ENCODE measurements at regions not wholly inside any gene's neighbourhood (a gene's known extent, or its start where the extent isn't known, plus 50 kb on each side); places are given as distances from the start of the nearest gene placed in this dataset.
"Not testable (repeated sequence)": the region's sequence is repeated elsewhere in the genome, so short reads cannot be mapped to it uniquely, and the experiment has no call there.

- Histone ChIP-seq H3K4me1 (replicated peaks in 1 of 2) (no peaks in the 10 kb centered on the region), H3K4me3 (no peak overlapping the region), H3K27ac (no peak overlapping the region)
- WGBS, 10 experiments = 17 to 100% (median 91%) methylated on average over 2 of the region's 2 CpGs; no CpG with 5 or more reads in 4 of the 10 experiments
- in situ Hi-C loops (cut with MboI; ENCODE audit: low pct_unique_long_range_greater_than_20kb in 2 of 9, low sequenced_read_pairs in 9 of 9, unreplicated experiment in 9 of 9) = no loop called here
- ATAC-seq (replicated peaks in 6 of 8) = no peak
Measured at GRCh38 chr5:17076272-17076671, 140.2 kb upstream of the MYO10 start.

GRCh38 chr5:17077440-17078233 lies 139.8 kb upstream of the BASP1 start:
- Histone ChIP-seq H3K4me3 (no peak overlapping the region), H3K27ac (no peak overlapping the region), H3K4me1 (replicated peaks in 1 of 2) (no peaks in the 10 kb centered on the region)
- no peak for ATAC-seq (replicated peaks in 6 of 8)
- 15 to 96% (median 77%) methylated on average over 2 to 11 of the region's 11 CpGs; no CpG with 5 or more reads in 1 of the 10 experiments for WGBS, 10 experiments
- in situ Hi-C loops (cut with MboI; ENCODE audit: low pct_unique_long_range_greater_than_20kb in 2 of 9, low sequenced_read_pairs in 9 of 9, unreplicated experiment in 9 of 9) = no loop called here

GRCh38 chr5:17079562-17079961 lies 137.9 kb upstream of the BASP1 start:
- WGBS, 10 experiments = 69 to 100% (median 90%) methylated on average over 1 to 6 of the region's 7 CpGs; no CpG with 5 or more reads in 1 of the 10 experiments
- ATAC-seq (replicated peaks in 6 of 8) = no peak
- Histone ChIP-seq H3K27ac (no peak overlapping the region), H3K4me3 (no peak overlapping the region), H3K4me1 (replicated peaks in 1 of 2) (no peaks in the 10 kb centered on the region)
- in situ Hi-C loops (cut with MboI; ENCODE audit: low pct_unique_long_range_greater_than_20kb in 2 of 9, low sequenced_read_pairs in 9 of 9, unreplicated experiment in 9 of 9) = no loop called here

- Histone ChIP-seq H3K4me3 (no peak overlapping the region), H3K27ac (no peak overlapping the region), H3K4me1 (replicated peaks in 1 of 2) (no peaks in the 10 kb centered on the region)
- WGBS, 10 experiments = 18 to 100% (median 83%) methylated on average over 1 to 4 of the region's 4 CpGs; no CpG with 5 or more reads in 3 of the 10 experiments
- in situ Hi-C loops (cut with MboI; ENCODE audit: low pct_unique_long_range_greater_than_20kb in 2 of 9, low sequenced_read_pairs in 9 of 9, unreplicated experiment in 9 of 9) = no loop called here
- no peak for ATAC-seq (replicated peaks in 6 of 8)
Measured at GRCh38 chr5:17080361-17080760, 137.1 kb upstream of the BASP1 start.

- no peaks in the 10 kb centered on the region for H3K4me1 ChIP-seq (replicated peaks in 1 of 2)
- in situ Hi-C loops (cut with MboI; ENCODE audit: low pct_unique_long_range_greater_than_20kb in 2 of 9, low sequenced_read_pairs in 9 of 9, unreplicated experiment in 9 of 9) = no loop called here
- H3K27ac ChIP-seq = no peak overlapping the region
- H3K4me3 ChIP-seq = no peak overlapping the region
- 0 to 90% (median 33%) methylated on average over 1 to 4 of the region's 4 CpGs; no CpG with 5 or more reads in 3 of the 10 experiments for WGBS, 10 experiments
- ATAC-seq (replicated peaks in 6 of 8) = no peak
Measured at GRCh38 chr5:17081142-17081541, 136.3 kb upstream of the BASP1 start.

- H3K4me3 ChIP-seq; in situ Hi-C loops (cut with MboI; ENCODE audit: low pct_unique_long_range_greater_than_20kb in 2 of 9, low sequenced_read_pairs in 9 of 9, unreplicated experiment in 9 of 9); H3K4me1 ChIP-seq (replicated peaks in 1 of 2); ATAC-seq (replicated peaks in 6 of 8); H3K27ac ChIP-seq: not testable (repeated sequence)
- WGBS, 10 experiments = 82 to 100% methylated on average over 2 to 6 of the region's 29 CpGs; no CpG with 5 or more reads in 8 of the 10 experiments
Measured at GRCh38 chr5:17083276-17083675, 134.2 kb upstream of the BASP1 start.

- ATAC-seq (replicated peaks in 6 of 8) = no peak
- Histone ChIP-seq H3K4me1 (replicated peaks in 1 of 2) (no peaks in the 10 kb centered on the region), H3K27ac (no peak overlapping the region), H3K4me3 (no peak overlapping the region)
- in situ Hi-C loops (cut with MboI; ENCODE audit: low pct_unique_long_range_greater_than_20kb in 2 of 9, low sequenced_read_pairs in 9 of 9, unreplicated experiment in 9 of 9) = no loop called here
- WGBS, 10 experiments = 57 to 100% (median 90%) methylated on average over 4 to 8 of the region's 8 CpGs; no CpG with 5 or more reads in 1 of the 10 experiments
Measured at GRCh38 chr5:17087035-17087434, 130.4 kb upstream of the BASP1 start.

- Histone ChIP-seq H3K4me3 (no peak overlapping the region), H3K4me1 (replicated peaks in 1 of 2) (peaks cover 3% of the 10 kb centered on the region in 2 donors), H3K27ac (no peak overlapping the region)
- WGBS, 10 experiments = 20 to 100% (median 59%) methylated on average over 1 to 4 of the region's 4 CpGs; no CpG with 5 or more reads in 1 of the 10 experiments
- ATAC-seq (replicated peaks in 6 of 8) = no peak
- in situ Hi-C loops (cut with MboI; ENCODE audit: low pct_unique_long_range_greater_than_20kb in 2 of 9, low sequenced_read_pairs in 9 of 9, unreplicated experiment in 9 of 9) = no loop called here
Measured at GRCh38 chr5:17088051-17088450, 129.4 kb upstream of the BASP1 start.

- Histone ChIP-seq H3K4me1 (replicated peaks in 1 of 2) (peaks cover 3% of the 10 kb centered on the region in 2 donors), H3K4me3 (no peak overlapping the region), H3K27ac (no peak overlapping the region)
- in situ Hi-C loops (cut with MboI; ENCODE audit: low pct_unique_long_range_greater_than_20kb in 2 of 9, low sequenced_read_pairs in 9 of 9, unreplicated experiment in 9 of 9) = no loop called here
- ATAC-seq (replicated peaks in 6 of 8) = no peak
Measured at GRCh38 chr5:17089001-17089400, 128.4 kb upstream of the BASP1 start.

- Histone ChIP-seq H3K27ac (no peak overlapping the region), H3K4me1 (replicated peaks in 1 of 2) (peaks cover 3% of the 10 kb centered on the region in 2 donors), H3K4me3 (no peak overlapping the region)
- 33 to 100% (median 83%) methylated on average over 1 to 2 of the region's 2 CpGs; no CpG with 5 or more reads in 3 of the 10 experiments for WGBS, 10 experiments
- in situ Hi-C loops (cut with MboI; ENCODE audit: low pct_unique_long_range_greater_than_20kb in 2 of 9, low sequenced_read_pairs in 9 of 9, unreplicated experiment in 9 of 9) = no loop called here
- ATAC-seq (replicated peaks in 6 of 8) = no peak
Measured at GRCh38 chr5:17089690-17090089, 127.7 kb upstream of the BASP1 start.

GRCh38 chr5:17090839-17091238 lies 126.6 kb upstream of the BASP1 start:
- in situ Hi-C loops (cut with MboI; ENCODE audit: low pct_unique_long_range_greater_than_20kb in 2 of 9, low sequenced_read_pairs in 9 of 9, unreplicated experiment in 9 of 9) = no loop called here
- no peak for ATAC-seq (replicated peaks in 6 of 8)
- H3K4me1 ChIP-seq (replicated peaks in 1 of 2) = peaks cover 4 to 13% of the 10 kb centered on the region in 2 donors
- 80 to 100% (median 87%) methylated on average over 1 to 5 of the region's 5 CpGs for WGBS, 10 experiments
- no peak overlapping the region for H3K4me3 ChIP-seq
- no peak overlapping the region for H3K27ac ChIP-seq

- peak in 2 of 8 experiments; percentile 37 to 42 for ATAC-seq (replicated peaks in 6 of 8)
- 10 to 88% (median 72%) methylated on average over 1 to 7 of the region's 7 CpGs; no CpG with 5 or more reads in 1 of the 10 experiments for WGBS, 10 experiments
- Histone ChIP-seq H3K4me3 (no peak overlapping the region), H3K4me1 (replicated peaks in 1 of 2) (peaks cover 21 to 35% of the 10 kb centered on the region in 2 donors), H3K27ac (peak overlapping the region in 1 of 2 donors; percentile 67)
- in situ Hi-C loops (cut with MboI; ENCODE audit: low pct_unique_long_range_greater_than_20kb in 2 of 9, low sequenced_read_pairs in 9 of 9, unreplicated experiment in 9 of 9) = no loop called here
Measured at GRCh38 chr5:17094830-17095229, 122.6 kb upstream of the BASP1 start.

GRCh38 chr5:17096952-17097695 lies 120.3 kb upstream of the BASP1 start:
- H3K27ac ChIP-seq = peak overlapping the region; percentile 5 to 68
- H3K4me3 ChIP-seq = no peak overlapping the region
- peak in 5 of 8 experiments; percentile 81 to 92 (median 88) for ATAC-seq (replicated peaks in 6 of 8)
- in situ Hi-C loops (cut with MboI; ENCODE audit: low pct_unique_long_range_greater_than_20kb in 2 of 9, low sequenced_read_pairs in 9 of 9, unreplicated experiment in 9 of 9) = no loop called here
- WGBS, 10 experiments = 20 to 92% (median 55%) methylated on average over 2 to 9 of the region's 15 CpGs; no CpG with 5 or more reads in 1 of the 10 experiments
- peaks cover 21 to 35% of the 10 kb centered on the region in 2 donors for H3K4me1 ChIP-seq (replicated peaks in 1 of 2)
